NCI-H2171 (cell line): ENCODE measurements at regions not wholly inside any gene's neighbourhood (a gene's known extent, or its start where the extent isn't known, plus 50 kb on each side); places are given as distances from the start of the nearest gene placed in this dataset.
"Not testable (repeated sequence)": the region's sequence is repeated elsewhere in the genome, so short reads cannot be mapped to it uniquely, and the experiment has no call there.

ENCODE experiments used
- DNase-seq: peaks from one replicate; lab custom pipeline; 2025; lab: John Stamatoyannopoulos, UW

GRCh38 chr4:25981749-25982148, 67.7 kb downstream of the SMIM20 start:
- DNase-seq, result no peak

- DNase-seq, result no peak
These were observed 68.9 kb downstream of the SMIM20 start for GRCh38 chr4:25982962-25983361.

- DNase-seq, result no peak
These were observed 70.2 kb downstream of the SMIM20 start for GRCh38 chr4:25984266-25984665.

GRCh38 chr4:25984796-25985195, 70.8 kb downstream of the SMIM20 start:
- no peak for DNase-seq

GRCh38 chr4:25986807-25987206, 72.8 kb downstream of the SMIM20 start:
- no peak for DNase-seq

- no peak for DNase-seq
These were observed 77.3 kb downstream of the SMIM20 start for GRCh38 chr4:25991340-25991739.

- DNase-seq, result no peak
These were observed 79.6 kb downstream of the SMIM20 start for GRCh38 chr4:25993395-25994185.

GRCh38 chr4:25994577-25994976, 80.6 kb downstream of the SMIM20 start:
- DNase-seq, result not testable (repeated sequence)

GRCh38 chr4:26000274-26000950, 86.4 kb downstream of the SMIM20 start:
- no peak for DNase-seq

- DNase-seq, result no peak
These were observed 87.4 kb downstream of the SMIM20 start for GRCh38 chr4:26001413-26001812.

- DNase-seq, result no peak
These were observed 87.8 kb downstream of the SMIM20 start for GRCh38 chr4:26001816-26002215.

GRCh38 chr4:26003056-26003455, 89.0 kb downstream of the SMIM20 start:
- DNase-seq, result no peak

- no peak for DNase-seq
These were observed 90.3 kb downstream of the SMIM20 start for GRCh38 chr4:26004290-26004689.

- no peak for DNase-seq
These were observed 91.7 kb downstream of the SMIM20 start for GRCh38 chr4:26005764-26006163.

GRCh38 chr4:26008737-26009136, 94.7 kb downstream of the SMIM20 start:
- no peak for DNase-seq

- DNase-seq, result no peak
These were observed 95.5 kb downstream of the SMIM20 start for GRCh38 chr4:26009502-26009901.

- DNase-seq, result no peak
These were observed 96.3 kb downstream of the SMIM20 start for GRCh38 chr4:26010304-26010703.

GRCh38 chr4:26013629-26014028, 99.6 kb downstream of the SMIM20 start:
- no peak for DNase-seq

- DNase-seq, result no peak
These were observed 101.2 kb downstream of the SMIM20 start for GRCh38 chr4:26015133-26015651.

GRCh38 chr4:26015906-26016305, 101.9 kb downstream of the SMIM20 start:
- no peak for DNase-seq

GRCh38 chr4:26017531-26017930, 103.5 kb downstream of the SMIM20 start:
- DNase-seq, result no peak

GRCh38 chr4:26017961-26018700, 104.1 kb downstream of the SMIM20 start:
- not testable (repeated sequence) for DNase-seq
